BLaER1 (cell line): ENCODE measurements at regions not wholly inside any gene's neighbourhood (a gene's known extent, or its start where the extent isn't known, plus 50 kb on each side); places are given as distances from the start of the nearest gene placed in this dataset.

Source experiments
- H3K27ac ChIP-seq: shearing (Covaris generic); formaldehyde crosslinking; 2 replicates; pipeline ENCODE4 v1.8.1; 2022
- H3K27me3 ChIP-seq: shearing (Covaris generic); formaldehyde crosslinking; 2 replicates; pipeline ENCODE4 v1.8.1; 2022
- H3K36me3 ChIP-seq: shearing (Covaris generic); formaldehyde crosslinking; 2 replicates; pipeline ENCODE4 v1.8.1; 2022
- H3K4me1 ChIP-seq: shearing (Covaris generic); formaldehyde crosslinking; 2 replicates; pipeline ENCODE4 v1.8.1; 2022
- H3K4me2 ChIP-seq: shearing (Covaris generic); formaldehyde crosslinking; 2 replicates; pipeline ENCODE4 v1.8.1; 2022
- H3K4me3 ChIP-seq: shearing (Covaris generic); formaldehyde crosslinking; 2 replicates; pipeline ENCODE4 v1.8.1; 2022
- H3K9ac ChIP-seq: shearing (Covaris generic); formaldehyde crosslinking; 2 replicates; pipeline ENCODE4 v1.8.1; 2022
- H3K9me3 ChIP-seq: shearing (Covaris generic); formaldehyde crosslinking; 2 replicates; pipeline ENCODE4 v1.8.1; 2022
- H4K20me1 ChIP-seq: shearing (Covaris generic); formaldehyde crosslinking; 2 replicates; pipeline ENCODE4 v1.8.1; 2022
- Cebpa-rat ChIP-seq: shearing (Covaris generic); IDR thresholded peaks from 2 replicates; pipeline ENCODE4 v1.8.1; 2022

DNA sequence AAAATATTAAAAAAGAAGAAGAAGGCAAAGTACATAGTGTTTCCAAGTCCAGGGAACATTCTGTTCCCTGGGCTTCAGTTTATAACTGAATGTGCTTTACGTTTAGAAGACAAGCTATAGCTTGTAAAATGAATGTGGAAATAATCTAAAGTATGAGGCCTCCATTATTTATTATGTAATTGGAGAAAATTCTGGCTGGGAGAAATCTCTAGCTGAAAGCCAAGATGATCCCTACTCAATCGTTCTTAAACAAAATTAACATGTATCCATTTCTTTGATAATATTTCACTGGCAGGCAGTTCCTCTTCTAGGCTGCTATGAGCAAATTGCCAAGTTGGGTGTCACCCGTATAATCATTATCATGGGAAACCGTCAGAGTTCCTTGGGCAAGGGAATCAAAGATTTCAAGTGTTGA, 52.2 kb upstream of the ETS2 start:
- H3K27ac ChIP-seq, result no peak overlapping the region
- no peaks in the 10 kb centered on the region for H4K20me1 ChIP-seq
- H3K27me3 ChIP-seq, result no peaks in the 10 kb centered on the region; the same call in 1 of the 2 replicates
- TF ChIP-seq Cebpa-rat, result no peak
- H3K36me3 ChIP-seq, result no peaks in the 10 kb centered on the region
- H3K4me3 ChIP-seq, result no peak overlapping the region
- peak overlapping the region; percentile 80; the same call in 1 of the 2 replicates for H3K4me2 ChIP-seq
- peaks cover 40% of the 10 kb centered on the region for H3K4me1 ChIP-seq
- no peaks in the 10 kb centered on the region for H3K9me3 ChIP-seq
- H3K9ac ChIP-seq, result no peak overlapping the region
